Skin of body (tissue), 1 donor: ENCODE measurements at regions not wholly inside any gene's neighbourhood (a gene's known extent, or its start where the extent isn't known, plus 50 kb on each side); places are given as distances from the start of the nearest gene placed in this dataset.
A peak's percentile ranks its signal among the peaks of the same experiment; 100 is the strongest.
"Not testable (repeated sequence)": the region's sequence is repeated elsewhere in the genome, so short reads cannot be mapped to it uniquely, and the experiment has no call there.

Experiments
- DNase-seq: peaks from one replicate; lab custom pipeline; 2025; lab: John Stamatoyannopoulos, UW

GRCh38 chr7:153405704-153406485, 646.3 kb upstream of the DPP6 start:
- no peak for DNase-seq

DNA sequence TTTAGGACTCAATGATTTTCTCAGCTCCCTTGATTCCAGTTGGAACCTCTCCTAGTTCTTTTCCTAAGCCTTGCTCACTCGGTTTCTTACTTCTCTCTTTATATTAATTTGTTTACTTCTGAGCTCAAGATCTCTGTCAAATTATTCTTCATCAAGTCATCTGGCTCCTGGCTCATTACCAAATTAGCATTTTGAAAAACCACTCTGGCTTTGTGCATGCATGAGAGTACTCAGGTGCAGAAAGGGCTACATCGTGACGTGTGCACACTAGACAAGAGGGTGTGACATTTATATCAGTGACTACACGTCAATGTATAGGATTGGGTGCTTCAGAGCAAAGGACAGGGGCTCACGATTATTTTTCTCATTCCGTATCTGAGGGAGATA, 645.7 kb upstream of the DPP6 start:
- no peak for DNase-seq

DNA sequence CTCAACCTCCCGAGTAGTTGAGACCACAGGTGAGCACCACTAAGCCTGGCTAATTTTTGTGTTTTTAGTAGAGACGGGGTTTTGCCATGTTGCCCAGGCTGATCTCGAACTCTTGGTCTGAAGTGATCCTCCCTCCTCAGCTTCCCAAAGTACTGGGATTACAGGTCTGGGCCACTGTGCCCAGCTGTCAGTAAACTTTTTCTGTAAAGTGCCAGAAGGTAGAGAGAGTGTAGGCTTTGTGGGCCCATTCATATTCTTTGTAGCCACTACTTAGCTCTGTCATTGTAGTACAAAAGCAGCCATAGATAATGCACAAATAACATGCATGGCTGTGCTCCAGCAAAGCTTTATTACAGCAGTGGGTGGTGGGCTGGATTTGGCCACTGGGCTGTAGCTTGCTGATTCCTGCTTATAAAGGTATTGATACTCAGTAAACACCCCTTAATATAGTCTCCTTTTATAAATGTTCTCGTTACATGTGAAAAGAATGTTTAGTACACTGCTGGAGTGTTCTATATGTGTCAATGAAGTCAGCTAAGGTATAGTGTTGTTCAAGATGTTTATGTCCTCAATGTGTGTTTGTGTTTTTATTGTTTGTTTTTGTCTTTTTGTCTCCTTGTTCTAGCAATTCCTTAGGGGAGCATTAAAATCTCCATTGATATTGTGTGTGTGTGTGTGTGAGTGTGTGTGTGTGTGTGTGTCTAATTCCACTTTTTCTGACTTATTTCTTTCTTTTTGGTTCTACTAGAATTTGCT, 644.7 kb upstream of the DPP6 start:
- DNase-seq, result no peak

DNA sequence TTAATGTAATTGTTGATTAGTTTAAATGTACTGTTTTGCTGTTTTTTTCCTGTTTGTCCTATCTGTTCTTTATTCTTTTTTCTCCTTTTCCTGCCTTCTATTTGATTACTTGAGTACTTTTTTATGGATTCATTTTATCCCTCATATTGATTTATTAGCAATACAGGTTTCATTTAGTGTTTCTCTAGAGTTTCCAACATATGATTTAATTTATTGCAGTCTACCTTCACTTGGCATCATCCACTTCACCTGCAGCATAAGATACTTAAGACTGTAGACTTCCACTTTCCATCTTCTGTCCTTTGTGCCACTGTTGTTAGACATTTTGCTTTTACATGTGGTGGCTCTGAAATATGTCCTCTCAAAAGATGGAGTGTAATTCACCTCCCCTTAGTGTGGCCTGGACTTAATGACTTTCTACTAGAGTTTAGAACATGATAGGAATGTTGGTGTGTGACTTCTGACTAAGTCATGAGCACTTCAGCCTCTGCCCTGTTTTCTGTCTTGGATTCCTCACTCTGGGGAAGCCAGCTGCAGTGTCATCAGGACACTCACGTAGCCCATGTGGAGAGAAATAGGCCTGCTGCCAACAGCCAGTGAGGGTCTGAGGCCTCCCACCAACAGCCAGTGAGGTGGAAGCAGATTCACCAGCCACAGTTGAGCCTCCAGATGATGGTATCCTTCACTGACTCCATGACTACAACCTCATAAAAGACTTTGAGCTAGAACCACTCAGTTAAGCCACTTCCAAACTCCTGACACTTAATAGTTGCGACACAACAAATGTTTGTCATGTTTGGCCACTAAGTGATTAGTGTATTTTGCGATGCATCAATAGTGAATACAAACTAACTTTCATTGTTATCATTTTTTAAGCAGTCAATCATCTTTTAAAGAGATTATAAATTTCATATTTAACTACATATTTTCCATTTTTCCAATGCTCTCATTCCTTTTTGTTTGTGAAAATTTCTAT, 643.5 kb upstream of the DPP6 start:
- DNase-seq, result no peak

DNA sequence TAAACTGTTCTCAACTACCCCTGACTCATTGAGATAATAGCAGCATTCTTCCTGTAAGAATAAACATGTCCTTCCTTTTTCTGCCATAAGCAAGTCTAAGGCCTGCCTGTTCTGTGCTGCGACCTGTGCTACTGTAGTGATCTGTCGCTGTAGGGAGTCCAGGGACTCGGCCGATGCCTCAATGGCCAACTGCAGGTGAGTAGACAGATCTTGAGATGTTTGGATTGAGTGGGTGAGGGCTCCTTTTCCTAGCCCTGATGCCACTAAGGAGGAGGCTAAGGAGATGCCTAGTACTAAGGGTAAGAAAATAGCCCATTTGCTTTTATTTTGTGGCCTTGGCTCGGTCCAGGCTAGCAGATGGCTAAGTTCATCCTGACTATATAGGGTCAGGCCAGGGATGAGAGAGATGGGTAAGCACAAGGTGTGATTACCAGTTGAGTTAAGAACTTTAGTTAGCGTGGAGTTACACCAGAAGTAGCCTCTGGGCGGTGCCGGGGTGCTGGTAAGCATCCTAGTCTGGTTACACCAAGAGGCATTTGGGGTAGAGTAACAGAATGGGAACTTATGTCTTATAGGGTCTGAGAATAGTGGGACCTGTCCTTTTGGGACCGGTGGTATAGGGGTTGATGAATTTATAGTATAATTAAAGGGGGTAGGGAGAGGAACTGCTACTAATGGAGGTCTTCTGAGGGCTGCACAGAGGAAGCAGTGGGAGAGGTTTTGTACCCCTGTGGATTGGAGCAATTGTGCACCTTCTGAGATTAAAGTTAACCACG, 642.4 kb upstream of the DPP6 start:
- not testable (repeated sequence) for DNase-seq

- not testable (repeated sequence) for DNase-seq
Observed at GRCh38 chr7:153410997-153411642, 641.1 kb upstream of the DPP6 start.

DNA sequence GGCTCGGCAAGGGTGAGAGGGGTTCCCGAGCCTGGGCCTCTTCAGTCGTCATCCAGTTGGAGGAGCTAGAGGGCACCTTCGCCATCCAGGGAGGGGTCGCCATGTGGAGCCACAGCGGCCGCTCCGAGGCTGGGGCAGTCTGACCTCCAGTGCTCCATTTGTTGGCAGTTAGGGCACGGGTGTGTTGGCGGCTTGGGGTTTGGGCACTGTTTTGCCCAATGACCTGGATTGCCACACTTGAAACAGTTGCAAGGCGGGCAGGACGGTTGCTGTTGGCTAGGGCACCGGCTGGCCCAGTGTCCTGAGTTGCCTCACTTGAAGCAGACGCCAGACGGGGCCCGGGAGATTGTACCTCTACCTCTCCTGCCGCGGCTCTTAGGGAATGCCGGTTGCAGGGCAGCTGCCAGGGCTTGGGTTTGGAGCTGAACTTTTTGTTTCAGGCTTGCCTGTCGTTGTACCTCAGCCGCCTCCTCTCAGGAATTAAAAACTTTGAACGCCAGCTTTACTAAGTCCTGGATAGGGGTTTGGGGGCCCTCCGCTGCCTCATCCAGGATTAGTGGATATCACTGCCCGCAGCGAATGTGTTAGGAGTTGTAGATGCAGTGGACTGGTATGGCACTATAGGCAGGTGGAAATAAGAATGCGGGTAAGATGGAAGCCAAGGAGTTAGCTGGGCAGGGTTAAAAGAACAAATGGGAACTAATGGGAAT, 639.9 kb upstream of the DPP6 start:
- not testable (repeated sequence) for DNase-seq

DNA sequence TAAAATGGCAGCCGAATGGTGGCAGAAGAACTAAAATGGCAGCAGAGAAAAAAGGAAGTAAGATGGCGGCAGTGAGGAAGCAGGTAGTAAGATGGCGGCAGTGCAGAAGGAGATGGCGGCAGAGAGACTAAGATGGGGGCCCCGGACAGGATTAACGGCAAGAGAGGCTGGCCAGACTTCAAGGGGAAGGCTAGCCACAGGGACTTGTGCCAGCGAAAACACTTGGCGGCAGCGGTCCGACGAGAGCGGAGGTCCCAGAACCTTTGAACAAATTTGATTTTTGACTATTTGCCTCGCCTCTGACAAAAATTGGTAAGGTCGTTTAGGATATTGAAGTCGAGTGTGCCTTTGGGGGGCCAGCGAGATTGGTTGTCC, 639.4 kb upstream of the DPP6 start:
- DNase-seq, result not testable (repeated sequence)

- DNase-seq, result no peak
Observed at GRCh38 chr7:153413199-153413539, 639.0 kb upstream of the DPP6 start.

GRCh38 chr7:153413540-153414287, 638.5 kb upstream of the DPP6 start:
- no peak for DNase-seq

GRCh38 chr7:153414288-153414629, 637.9 kb upstream of the DPP6 start:
- DNase-seq, result no peak

- DNase-seq, result no peak
Observed at GRCh38 chr7:153415632-153416031, 636.6 kb upstream of the DPP6 start.

- no peak for DNase-seq
Observed at GRCh38 chr7:153422291-153423209, 629.6 kb upstream of the DPP6 start.

DNA sequence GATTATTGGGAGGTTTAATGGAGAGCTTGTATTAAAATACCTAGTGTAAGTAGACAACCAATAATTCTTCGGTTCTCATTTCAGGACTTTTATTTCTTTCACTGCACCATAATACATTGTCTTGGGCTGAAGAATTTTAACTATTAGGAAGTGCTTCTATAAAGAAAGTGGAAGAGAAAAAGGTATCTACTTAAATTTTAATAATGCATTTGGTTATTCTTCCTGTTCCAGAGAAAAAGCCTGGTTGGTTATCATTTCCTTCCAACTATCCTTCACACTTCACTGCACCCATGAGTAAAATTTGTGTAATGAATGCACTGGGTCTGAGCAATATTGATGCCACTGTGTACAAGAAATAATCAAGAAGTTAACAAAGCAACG, 629.0 kb upstream of the DPP6 start:
- DNase-seq, result no peak

DNA sequence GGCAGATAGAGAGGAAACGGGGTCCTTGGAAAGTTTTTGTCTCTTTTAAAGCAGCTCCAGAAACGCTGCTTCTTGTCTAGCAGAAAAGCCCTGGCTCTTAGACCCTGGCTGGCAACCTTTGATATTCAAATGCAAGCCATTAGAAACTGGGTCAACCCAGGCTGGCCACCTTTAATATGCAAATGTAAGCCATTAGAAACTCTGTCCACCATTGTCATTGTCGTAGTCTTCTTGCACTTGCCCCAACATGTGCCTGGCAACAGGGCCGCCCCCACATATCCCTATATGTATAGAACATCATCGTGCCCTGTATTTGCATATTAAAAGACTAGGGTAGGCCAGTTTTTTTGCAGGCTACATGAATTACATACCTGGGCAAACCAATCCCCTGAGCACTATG, 621.3 kb upstream of the DPP6 start:
- DNase-seq, result no peak

DNA sequence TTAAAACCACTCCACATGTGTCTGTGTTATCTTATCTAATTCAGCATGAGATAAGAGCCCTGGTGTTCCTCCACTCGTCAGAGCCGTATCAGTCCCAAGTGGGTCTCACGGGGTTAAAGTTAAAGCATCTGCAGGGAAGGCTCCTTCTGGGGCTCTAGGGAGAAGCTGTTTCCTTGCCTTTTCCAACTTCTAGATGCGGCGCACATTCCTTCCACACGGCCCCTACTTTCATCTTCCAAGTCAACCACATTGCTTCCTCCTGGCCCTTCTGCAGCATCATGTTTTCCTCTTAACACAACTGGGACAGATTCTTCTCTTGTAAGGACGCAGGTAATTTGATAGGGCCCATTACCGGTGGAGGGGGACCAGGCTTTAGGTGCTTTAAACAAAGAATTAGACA, 620.1 kb upstream of the DPP6 start:
- DNase-seq, result peak; percentile 18

- DNase-seq, result no peak
Observed at GRCh38 chr7:153433223-153433622, 619.0 kb upstream of the DPP6 start.

DNA sequence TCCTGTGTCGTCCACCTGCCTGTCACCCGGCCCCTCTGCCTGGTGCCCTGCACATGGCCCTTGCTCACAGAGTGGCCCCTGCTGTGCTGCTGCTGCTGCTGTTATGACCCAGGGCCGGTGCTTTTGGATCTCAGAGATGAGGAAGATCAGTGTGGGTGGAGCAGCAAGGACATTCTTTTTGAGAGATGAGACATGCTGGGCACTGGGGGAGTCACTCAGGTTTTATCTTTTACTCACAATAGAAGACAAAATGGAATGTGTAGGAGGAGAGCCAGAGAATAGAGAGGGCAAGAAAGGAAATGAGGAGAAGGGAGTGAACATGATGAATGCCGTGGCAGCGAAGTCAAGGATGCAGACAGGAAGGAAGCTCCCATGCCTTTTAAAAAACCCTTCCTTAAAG, 611.5 kb upstream of the DPP6 start:
- no peak for DNase-seq
